NCI-H2029 (cell line): ENCODE measurements at regions not wholly inside any gene's neighbourhood (a gene's known extent, or its start where the extent isn't known, plus 50 kb on each side); places are given as distances from the start of the nearest gene placed in this dataset.
"Not testable (repeated sequence)": the region's sequence is repeated elsewhere in the genome, so short reads cannot be mapped to it uniquely, and the experiment has no call there.

Experiments used
- DNase-seq: peaks from one replicate; lab custom pipeline; 2025; lab: John Stamatoyannopoulos, UW

- DNase-seq = no peak
These were observed 355.7 kb upstream of the NOCT start for GRCh38 chr4:138659812-138660316.

- DNase-seq = no peak
These were observed 356.4 kb upstream of the NOCT start for GRCh38 chr4:138659037-138659811.

GRCh38 chr4:138658518-138658917 lies 357.1 kb upstream of the NOCT start:
- DNase-seq = no peak

- no peak for DNase-seq
These were observed 358.6 kb upstream of the NOCT start for GRCh38 chr4:138656990-138657389.

GRCh38 chr4:138655985-138656384 lies 359.6 kb upstream of the NOCT start:
- DNase-seq = no peak

GRCh38 chr4:138655286-138655685 lies 360.3 kb upstream of the NOCT start:
- no peak for DNase-seq

GRCh38 chr4:138650929-138651448 lies 364.6 kb upstream of the NOCT start:
- DNase-seq = no peak

- DNase-seq = no peak
These were observed 365.1 kb upstream of the NOCT start for GRCh38 chr4:138650495-138650894.

- no peak for DNase-seq
These were observed 368.1 kb upstream of the NOCT start for GRCh38 chr4:138647433-138647832.

GRCh38 chr4:138646383-138646782 lies 369.2 kb upstream of the NOCT start:
- DNase-seq = no peak

- DNase-seq = no peak
These were observed 370.3 kb upstream of the NOCT start for GRCh38 chr4:138645289-138645688.

- no peak for DNase-seq
These were observed 371.3 kb upstream of the NOCT start for GRCh38 chr4:138644322-138644721.

- no peak for DNase-seq
These were observed 371.8 kb upstream of the NOCT start for GRCh38 chr4:138643827-138644226.

- DNase-seq = no peak
These were observed 376.4 kb upstream of the NOCT start for GRCh38 chr4:138639018-138639741.

GRCh38 chr4:138636781-138637180 lies 378.8 kb upstream of the NOCT start:
- no peak for DNase-seq

GRCh38 chr4:138634915-138635314 lies 380.7 kb upstream of the NOCT start:
- DNase-seq = no peak

GRCh38 chr4:138633580-138633904 lies 382.0 kb upstream of the NOCT start:
- no peak for DNase-seq

- no peak for DNase-seq
These were observed 382.6 kb upstream of the NOCT start for GRCh38 chr4:138632856-138633579.

- DNase-seq = no peak
These were observed 384.9 kb upstream of the NOCT start for GRCh38 chr4:138630666-138631065.

GRCh38 chr4:138629669-138630068 lies 385.9 kb upstream of the NOCT start:
- no peak for DNase-seq

GRCh38 chr4:138627096-138627495 lies 384.9 kb upstream of the SLC7A11 start:
- no peak for DNase-seq

GRCh38 chr4:138622362-138622761 lies 380.2 kb upstream of the SLC7A11 start:
- DNase-seq = not testable (repeated sequence)

GRCh38 chr4:138616775-138617174 lies 374.6 kb upstream of the SLC7A11 start:
- no peak for DNase-seq
